ENCODE measurements at regions not wholly inside any gene's neighbourhood (a gene's known extent, or its start where the extent isn't known, plus 50 kb on each side); places are given as distances from the start of the nearest gene placed in this dataset.

DNA sequence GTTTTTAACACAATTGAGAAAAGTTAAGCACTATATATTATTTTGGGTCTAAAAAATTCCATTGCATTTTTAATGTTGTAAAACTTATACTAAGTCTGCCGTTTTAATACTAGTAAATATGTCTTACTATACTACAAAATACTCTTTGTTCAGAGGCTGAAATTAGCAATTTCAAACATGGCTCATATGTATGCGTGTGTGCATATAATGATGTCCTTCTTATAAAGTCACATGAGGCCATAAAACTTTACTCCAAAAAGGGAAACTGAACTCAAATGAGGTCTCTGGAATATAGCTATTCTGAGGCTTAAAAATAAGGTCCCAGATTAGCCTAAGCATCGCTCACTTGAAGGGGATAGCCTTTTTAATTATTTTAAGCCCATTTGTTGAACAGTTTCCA, 224.0 kb downstream of the MYLK4 start:
- TF ChIP-seq CTCF (IDR thresholded peaks at IDR 0.05): no peak
- TF ChIP-seq POLR2A (IDR thresholded peaks at IDR 0.05): no peak
- no peak for TF ChIP-seq EP300 (IDR thresholded peaks at IDR 0.05)
